ENCODE measurements at regions not wholly inside any gene's neighbourhood (a gene's known extent, or its start where the extent isn't known, plus 50 kb on each side); places are given as distances from the start of the nearest gene placed in this dataset.

GRCh38 chr3:177883957-177884356, 652.3 kb upstream of the KCNMB2 start (continued):
- no peak for TF ChIP-seq CTCF (IDR thresholded peaks at IDR 0.05; ENCODE audit: control extremely low read depth in 1 of 3, insufficient read depth in 1 of 3, low read depth in 1 of 3, low read length in 3 of 3)
- TF ChIP-seq SIN3A (conservative IDR thresholded peaks at IDR 0.05 in 1 of 2, IDR thresholded peaks at IDR 0.05 in 1 of 2; ENCODE audit: low read depth in 1 of 2, low read length in 2 of 2): no peak
- no peak for TF ChIP-seq EGR1 (IDR thresholded peaks at IDR 0.05; ENCODE audit: borderline replicate concordance, low read depth, low read length)
- TF ChIP-seq TBP (IDR thresholded peaks at IDR 0.05; ENCODE audit: low read depth, low read length): no peak
- no peak for TF ChIP-seq RBBP5 (IDR thresholded peaks at IDR 0.05; ENCODE audit: borderline replicate concordance, low read depth, low read length)
- TF ChIP-seq CREB1 (IDR thresholded peaks at IDR 0.05): no peak
- no peak for TF ChIP-seq CBX5 (IDR thresholded peaks at IDR 0.05; ENCODE audit: low read depth, low read length)
